ENCODE measurements at regions not wholly inside any gene's neighbourhood (a gene's known extent, or its start where the extent isn't known, plus 50 kb on each side); places are given as distances from the start of the nearest gene placed in this dataset.

GRCh38 chr1:2917284-2917683 lies 104.0 kb upstream of the ACTRT2 start:
- TF ChIP-seq CTCF (IDR thresholded peaks at IDR 0.05): no peak
- no peak for TF ChIP-seq EZH2 (IDR thresholded peaks at IDR 0.05)
- TF ChIP-seq EZH2phosphoT487 (IDR thresholded peaks at IDR 0.05): no peak
